SHP77 treated with DMSO at 0.1 percent for 48 hours (cell line): ENCODE measurements at regions not wholly inside any gene's neighbourhood (a gene's known extent, or its start where the extent isn't known, plus 50 kb on each side); places are given as distances from the start of the nearest gene placed in this dataset.

Experiments
- DNase-seq: peaks from one replicate; lab custom pipeline; 2025; lab: John Stamatoyannopoulos, UW

DNA sequence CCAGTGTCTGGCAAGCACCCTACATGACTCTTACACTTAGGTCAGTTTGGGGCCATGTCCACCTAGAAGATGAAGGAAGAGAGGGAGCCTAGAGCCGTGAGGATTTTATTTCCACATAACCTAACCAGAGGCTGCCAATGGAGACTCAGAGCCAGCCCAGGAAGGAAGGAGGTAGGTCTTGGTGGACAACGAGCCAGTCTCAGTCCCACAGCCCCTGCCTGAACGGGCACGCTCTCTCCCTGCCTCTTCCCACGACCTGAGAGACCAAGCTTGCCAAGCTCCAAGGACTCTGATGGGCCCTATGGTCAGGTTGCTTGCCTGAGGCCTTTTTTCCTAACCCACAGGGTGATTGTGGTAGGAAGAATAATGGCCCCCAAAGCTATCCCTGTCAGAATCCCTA is 188.4 kb downstream of the TFCP2L1 start:
- no peak for DNase-seq

- DNase-seq, result no peak
Observed at GRCh38 chr2:121098556-121098955, 186.4 kb downstream of the TFCP2L1 start.

- DNase-seq, result peak; percentile 6
Observed at GRCh38 chr2:121099329-121100290, 185.4 kb downstream of the TFCP2L1 start.

DNA sequence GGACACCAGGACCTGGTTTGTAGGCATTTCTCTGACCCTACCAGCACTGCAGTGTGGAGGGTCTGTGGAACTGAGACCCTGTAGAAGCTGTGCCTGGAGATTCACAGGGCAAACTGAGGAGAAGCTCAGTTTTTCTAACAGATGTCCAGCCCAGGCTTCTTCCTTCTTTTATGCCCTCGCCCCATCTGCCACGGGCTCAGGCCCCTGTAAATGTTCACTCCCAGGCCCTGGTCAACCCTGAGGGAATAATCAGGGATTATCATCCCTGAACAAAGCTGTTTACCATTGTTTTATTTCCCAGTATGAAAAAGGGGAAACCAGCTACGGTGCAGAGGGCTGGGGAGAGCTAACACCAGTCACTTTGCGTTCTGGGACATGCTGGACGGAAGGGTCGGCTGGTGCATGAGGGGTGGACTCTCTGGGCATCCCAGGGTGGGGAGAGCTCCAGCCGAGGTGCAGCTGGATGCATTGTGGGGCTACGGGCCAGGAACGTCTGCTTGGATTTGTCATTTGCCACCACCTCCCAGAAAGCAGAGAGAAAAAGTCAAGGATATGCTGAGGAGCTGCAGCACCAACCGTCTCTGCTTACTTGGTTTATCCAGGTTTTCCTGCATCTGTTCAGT is 183.8 kb downstream of the TFCP2L1 start:
- no peak for DNase-seq

- no peak for DNase-seq
Observed at GRCh38 chr2:121102941-121103340, 182.1 kb downstream of the TFCP2L1 start.

DNA sequence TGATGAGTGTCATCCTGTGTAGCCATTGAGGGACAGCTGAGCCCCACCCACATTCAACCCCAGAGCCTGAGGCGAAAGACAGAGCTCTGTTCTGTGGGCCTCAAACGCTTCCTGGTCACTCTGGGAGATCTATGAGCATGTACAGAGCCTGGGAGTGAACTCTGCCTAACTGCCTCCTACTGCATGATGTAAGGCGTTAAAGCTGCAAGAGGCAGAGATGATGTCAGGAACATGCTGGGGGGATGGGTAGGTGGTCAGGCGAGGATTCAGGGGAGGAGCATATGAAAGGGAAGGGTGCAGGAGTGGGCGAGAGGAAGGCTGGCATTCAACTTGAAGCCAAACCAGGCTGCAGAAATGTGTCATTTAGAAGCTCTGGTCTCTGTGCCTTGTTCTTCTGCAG is 181.0 kb downstream of the TFCP2L1 start:
- DNase-seq, result no peak

DNA sequence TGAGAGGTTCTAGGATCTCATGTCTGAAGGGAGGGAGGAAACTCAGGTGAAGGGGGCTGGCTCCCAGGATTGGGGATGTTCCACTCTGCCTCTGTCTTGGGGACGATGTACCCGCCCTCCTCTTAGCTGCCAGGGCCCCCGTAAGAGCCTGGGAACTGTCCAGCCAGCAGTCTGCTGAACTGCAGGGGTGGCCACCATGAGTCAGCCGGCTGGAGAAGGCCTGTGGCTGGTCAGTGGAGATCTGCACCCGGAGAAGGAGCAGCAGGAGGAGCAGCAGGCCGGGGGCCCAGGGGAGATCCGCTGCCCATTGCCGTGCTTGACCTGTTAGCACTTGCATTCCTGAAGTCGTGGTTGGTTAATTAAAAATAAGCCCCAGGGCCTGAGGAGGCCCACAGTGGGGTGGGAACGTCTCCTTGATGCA is 180.3 kb downstream of the TFCP2L1 start:
- no peak for DNase-seq

DNA sequence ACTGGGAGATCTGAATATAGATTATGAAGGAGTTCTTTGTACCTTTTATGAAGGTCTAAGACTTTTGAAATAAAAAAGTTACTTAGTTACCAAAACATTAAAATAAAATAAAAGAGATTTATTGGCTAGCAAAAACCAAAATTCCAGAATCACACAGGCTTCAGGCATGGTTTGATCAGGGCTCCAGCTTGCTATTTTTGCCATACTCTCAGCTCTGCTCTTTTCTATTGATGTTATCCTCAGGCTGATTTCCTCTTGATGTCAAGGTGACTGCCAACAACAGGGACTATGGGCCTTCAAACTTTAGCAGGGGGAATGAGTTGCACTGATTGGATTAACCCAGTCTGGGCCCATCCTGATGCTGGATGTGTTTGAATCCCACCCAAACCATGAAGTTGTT is 174.1 kb downstream of the TFCP2L1 start:
- DNase-seq, result no peak

GRCh38 chr2:121118951-121119350 is 166.1 kb downstream of the TFCP2L1 start:
- no peak for DNase-seq

- no peak for DNase-seq
Observed at GRCh38 chr2:121120411-121120810, 164.6 kb downstream of the TFCP2L1 start.

DNA sequence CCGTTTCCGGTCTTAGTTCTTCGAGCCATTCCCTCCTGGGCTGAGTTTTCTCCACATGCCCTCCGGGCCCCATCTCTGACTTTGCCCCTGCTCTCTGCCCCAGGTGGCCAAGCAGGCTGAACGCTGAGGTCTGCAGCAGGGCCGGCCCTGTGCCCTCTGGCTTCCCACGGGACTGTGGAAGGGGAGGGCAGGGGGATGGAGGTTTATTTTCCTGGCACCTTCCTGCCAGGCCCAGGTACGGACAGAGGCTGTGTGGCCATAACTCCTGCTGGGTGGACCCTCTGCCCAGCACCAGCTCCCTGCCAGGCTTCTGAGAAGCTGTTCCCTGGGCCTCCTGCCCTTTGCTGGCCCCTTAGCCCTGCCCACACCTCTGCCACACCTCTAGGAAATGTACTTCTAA is 164.0 kb downstream of the TFCP2L1 start:
- DNase-seq, result no peak

DNA sequence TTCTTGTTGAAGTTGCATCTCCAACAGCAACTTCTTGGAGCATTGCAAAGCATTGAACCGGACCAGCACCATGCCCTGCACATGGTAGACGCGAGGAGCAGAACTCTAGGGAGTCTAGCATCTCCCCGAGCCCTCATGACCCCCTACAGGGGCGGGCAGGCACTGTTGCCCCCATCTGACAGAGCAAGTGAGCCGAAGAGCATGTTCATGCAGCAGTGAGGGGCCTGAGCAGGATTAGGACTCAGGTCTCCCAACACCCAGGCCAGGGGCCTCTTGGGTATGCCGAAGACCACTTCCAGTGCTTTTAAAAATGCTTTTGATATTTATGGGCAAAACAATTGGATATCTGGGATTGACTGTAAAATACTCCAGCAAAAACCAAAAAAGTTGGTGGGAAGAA is 163.3 kb downstream of the TFCP2L1 start:
- DNase-seq, result no peak

DNA sequence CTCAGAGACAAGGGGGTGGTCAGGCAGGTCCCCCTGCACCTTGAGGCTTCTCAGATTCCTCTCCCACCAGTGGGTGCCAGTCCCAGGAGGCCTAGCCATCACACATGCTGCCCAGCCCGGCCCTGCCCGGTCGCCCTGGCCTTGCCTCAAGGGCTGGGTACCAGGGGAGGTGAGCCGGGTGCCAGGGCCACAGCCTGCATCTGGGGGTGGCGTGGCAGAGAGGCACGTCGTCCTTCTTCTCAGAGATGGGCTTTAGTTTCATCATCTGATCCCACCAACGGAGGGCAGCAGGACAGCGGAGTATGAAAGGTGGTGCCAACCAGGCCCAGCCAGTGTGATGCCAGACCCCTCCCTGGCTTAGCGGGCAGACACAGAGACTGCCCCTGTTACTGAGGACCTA is 161.7 kb downstream of the TFCP2L1 start:
- DNase-seq, result no peak

DNA sequence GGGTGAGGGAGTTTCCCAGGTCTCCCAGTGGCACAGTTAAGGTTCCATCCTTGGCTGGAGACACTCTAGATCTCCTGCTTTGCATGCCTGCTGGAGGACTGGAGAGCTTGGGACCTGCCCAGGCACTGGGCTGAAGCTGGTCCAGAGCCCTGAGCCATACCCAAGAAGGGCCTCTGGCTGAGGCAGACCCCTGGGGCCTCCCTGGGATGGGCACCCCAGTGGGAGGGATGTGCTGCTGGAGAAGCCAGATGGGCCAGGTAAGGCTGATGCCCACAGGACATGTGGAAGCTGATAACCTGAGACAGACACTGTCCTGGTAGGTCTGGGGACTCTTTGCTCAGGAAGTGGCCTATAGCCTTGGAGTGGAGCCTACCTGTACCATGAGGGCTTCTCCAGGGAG is 160.7 kb downstream of the TFCP2L1 start:
- no peak for DNase-seq

GRCh38 chr2:121125350-121125749 is 159.7 kb downstream of the TFCP2L1 start:
- DNase-seq, result no peak

DNA sequence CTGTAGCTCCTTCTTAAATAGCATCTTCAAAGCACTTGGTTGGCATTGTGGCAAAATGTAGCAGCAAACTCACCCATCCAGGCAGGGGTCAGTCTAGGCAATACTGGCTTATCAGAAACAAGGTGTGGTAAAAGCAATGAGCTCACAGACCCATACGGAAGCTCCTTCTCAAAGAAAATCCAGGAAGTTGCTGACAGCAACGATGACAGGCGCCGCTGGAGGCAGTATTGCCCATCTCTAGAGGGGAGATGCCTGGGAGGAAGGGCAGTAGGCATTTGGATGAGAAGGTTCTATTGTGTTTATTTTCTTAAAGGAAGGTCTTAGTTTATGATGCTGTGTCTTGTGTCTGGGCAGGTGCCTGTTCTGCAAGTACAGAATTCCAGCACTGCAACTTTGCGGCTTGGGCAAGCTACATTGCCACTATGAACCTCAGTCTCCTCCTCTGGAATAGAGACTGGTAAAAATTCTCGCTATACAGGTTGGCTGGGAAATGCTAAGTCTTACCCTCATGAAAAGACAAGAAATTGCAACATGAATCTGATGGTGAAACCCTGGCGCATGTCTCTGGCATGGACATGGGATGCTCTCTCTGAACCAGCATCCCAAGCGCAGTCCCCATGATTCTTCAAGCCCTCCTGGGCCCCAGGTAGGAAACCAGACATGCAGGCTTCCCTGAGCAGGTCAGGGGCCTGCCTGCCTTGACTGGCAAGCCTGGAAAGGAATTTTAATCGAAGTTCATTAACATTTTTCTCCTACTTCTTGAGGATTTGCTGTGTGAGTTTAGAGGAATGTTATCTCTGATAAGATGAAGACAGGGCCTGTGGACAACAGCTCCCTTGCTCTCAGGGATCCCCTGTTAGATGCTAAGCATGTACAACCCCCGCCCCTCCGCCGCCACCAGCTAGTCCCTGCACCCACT is 156.0 kb downstream of the TFCP2L1 start:
- no peak for DNase-seq

DNA sequence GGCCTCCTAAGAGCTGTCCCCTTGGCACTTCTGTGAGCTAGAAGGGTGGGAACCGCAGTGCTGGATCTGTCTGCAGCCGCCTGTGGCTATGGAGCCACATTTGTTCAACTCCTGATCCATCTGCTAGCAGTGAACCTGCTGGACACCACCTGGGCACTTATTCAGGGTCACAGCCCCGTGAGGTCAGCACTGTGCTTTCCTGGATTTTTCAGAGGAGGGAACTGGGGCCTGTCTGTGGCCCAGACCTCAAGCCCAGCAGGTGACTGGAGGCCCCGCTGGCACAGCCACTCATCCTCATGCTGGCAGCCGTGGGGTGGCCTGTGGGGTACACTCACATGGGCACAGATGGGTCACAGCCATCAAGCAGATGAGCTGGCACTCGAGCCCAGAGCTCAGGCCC is 155.3 kb downstream of the TFCP2L1 start:
- DNase-seq, result no peak

GRCh38 chr2:121130301-121130850 is 154.6 kb downstream of the TFCP2L1 start:
- DNase-seq, result no peak

GRCh38 chr2:121131375-121131774 is 153.6 kb downstream of the TFCP2L1 start:
- DNase-seq, result no peak

GRCh38 chr2:121132054-121132761 is 152.8 kb downstream of the TFCP2L1 start:
- no peak for DNase-seq

DNA sequence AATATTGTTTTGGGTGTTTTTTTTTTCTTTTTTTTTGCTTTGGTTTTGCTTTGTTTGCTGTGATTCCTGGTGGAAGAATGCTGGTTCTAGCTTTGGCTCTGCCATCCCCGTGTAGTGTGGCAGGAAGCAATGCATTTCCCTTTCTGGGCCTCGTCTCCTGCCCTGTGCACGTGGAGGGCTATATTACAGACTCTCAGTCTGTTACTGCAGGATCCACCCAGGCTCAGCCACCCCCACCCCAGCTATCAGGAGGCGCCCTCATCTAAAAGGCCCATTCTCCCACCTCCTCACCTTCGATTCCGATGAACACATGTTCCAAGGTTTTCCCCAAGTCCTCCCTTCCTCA is 152.3 kb downstream of the TFCP2L1 start:
- no peak for DNase-seq
